Natural killer cell (primary cell): ENCODE measurements at regions not wholly inside any gene's neighbourhood (a gene's known extent, or its start where the extent isn't known, plus 50 kb on each side); places are given as distances from the start of the nearest gene placed in this dataset.

ENCODE experiments used
- ATAC-seq, 3 donors: fragments of 150-1000 bp in 2 of 3; fragments of 200-7000 bp in 1 of 3; cut with Tn5 transposase; 1 replicate in 1 of 3; 2 replicates in 2 of 3; pipeline ENCODE4 v1.10.0; 2021; ENCODE audit warnings: mild to moderate bottlenecking in 2 of 3, moderate library complexity in 2 of 3
- DNase-seq, 2 donors: peaks; one replicate each; pipeline versions ENCODE4 v3.0.0 to v3.0.0-alpha.2; 2013 to 2021; ENCODE audit warnings: mixed read lengths in 1 of 2
- H3K27ac ChIP-seq: one replicate; pipeline ENCODE4 v1.5.1; 2013; ENCODE audit warnings: mild to moderate bottlenecking, low read length
- H3K27me3 ChIP-seq: one replicate; pipeline ENCODE4 v1.6.1; 2013; ENCODE audit warnings: low read length; ENCODE audit not compliant: control insufficient read depth, insufficient read depth
- H3K36me3 ChIP-seq: one replicate; pipeline ENCODE4 v1.6.1; 2013; ENCODE audit warnings: low read length; ENCODE audit not compliant: control insufficient read depth, insufficient read depth
- H3K4me1 ChIP-seq: one replicate; pipeline ENCODE4 v1.6.1; 2013; ENCODE audit warnings: low read length; ENCODE audit not compliant: control insufficient read depth, insufficient read depth
- H3K4me3 ChIP-seq: one replicate; pipeline ENCODE4 v1.5.1; 2013; ENCODE audit warnings: low read length
- H3K9me3 ChIP-seq: one replicate; pipeline ENCODE4 v1.6.1; 2013; ENCODE audit warnings: low read length; ENCODE audit not compliant: control insufficient read depth, insufficient read depth
- H3K27ac Mint-ChIP-seq, 2 donors: one replicate each; pipeline ENCODE4 v1.8.0; 2022; ENCODE audit warnings: mild to moderate bottlenecking in 2 of 2, mixed read lengths in 2 of 2, moderate library complexity in 1 of 2
- H3K27me3 Mint-ChIP-seq, 2 donors: one replicate each; pipeline ENCODE4 v1.8.0; 2022; ENCODE audit warnings: low read depth in 2 of 2, mixed read lengths in 2 of 2
- H3K36me3 Mint-ChIP-seq: one replicate; pipeline ENCODE4 v1.8.0; 2022; ENCODE audit warnings: mixed read lengths
- H3K4me1 Mint-ChIP-seq, 2 donors: one replicate each; pipeline ENCODE4 v1.8.0; 2022; ENCODE audit warnings: mixed read lengths in 2 of 2
- H3K4me3 Mint-ChIP-seq: one replicate; pipeline ENCODE4 v1.8.0; 2022; ENCODE audit warnings: mild to moderate bottlenecking, moderate library complexity, mixed read lengths
- H3K9me3 Mint-ChIP-seq, 2 donors: one replicate each; pipeline ENCODE4 v1.8.0; 2022; ENCODE audit warnings: mixed read lengths in 2 of 2
- WGBS: methylation state at CpG from one replicate; pipeline ENCODE4 v1.1.7; 2013; ENCODE audit warnings: missing lambda C conversion rate; ENCODE audit not compliant: insufficient coverage; 5-methylcytosine and 5-hydroxymethylcytosine counted together
- intact Hi-C: fragments of 100-400 bp; cut with micrococcal nuclease; formaldehyde crosslinking; loops from one replicate; pipeline ENCODE4 v1.14.2; 2022
- TF ChIP-seq, protein P1 (sequence below): fragments of 200-600 bp; IDR thresholded peaks from one replicate; pipeline ENCODE4 v1.8.0; 2022; ENCODE audit warnings: antibody characterized with exemption

DNA sequence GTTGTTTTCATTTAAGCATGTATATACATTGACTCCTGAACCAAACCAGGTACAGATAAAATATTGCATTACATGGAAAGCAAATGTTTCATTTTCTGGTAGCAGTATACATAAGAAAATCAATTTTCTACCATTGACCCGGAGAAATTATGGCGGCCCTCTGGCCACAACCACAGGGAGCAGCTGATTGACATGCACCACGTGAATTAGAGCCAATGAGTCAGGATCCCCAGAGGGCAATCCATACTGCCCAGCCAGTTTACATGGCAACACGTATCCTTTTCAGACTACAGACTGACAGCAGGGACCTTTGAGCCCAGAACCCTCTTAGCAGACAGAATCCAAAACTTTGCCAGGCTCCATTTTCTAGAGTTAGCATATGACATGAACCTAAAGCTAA, 272.2 kb upstream of the NEBL start:
- no peak overlapping the region for H3K27ac ChIP-seq
- no peak overlapping the region for H3K4me3 ChIP-seq
- no peak overlapping the region for H3K27ac Mint-ChIP-seq
- H3K4me1 ChIP-seq = no peaks in the 10 kb centered on the region
- no peak for ATAC-seq
- H3K27me3 ChIP-seq = peaks cover 2% of the 10 kb centered on the region
- H3K27me3 Mint-ChIP-seq = peaks cover 22 to 24% of the 10 kb centered on the region in 2 donors
- H3K36me3 ChIP-seq = no peaks in the 10 kb centered on the region
- H3K4me3 Mint-ChIP-seq = no peak overlapping the region
- H3K4me1 Mint-ChIP-seq = no peaks in the 10 kb centered on the region
- H3K9me3 Mint-ChIP-seq = no peaks in the 10 kb centered on the region
- intact Hi-C loops = no loop called here
- H3K36me3 Mint-ChIP-seq = no peaks in the 10 kb centered on the region
- no peaks in the 10 kb centered on the region for H3K9me3 ChIP-seq
- TF ChIP-seq, protein P1, sequence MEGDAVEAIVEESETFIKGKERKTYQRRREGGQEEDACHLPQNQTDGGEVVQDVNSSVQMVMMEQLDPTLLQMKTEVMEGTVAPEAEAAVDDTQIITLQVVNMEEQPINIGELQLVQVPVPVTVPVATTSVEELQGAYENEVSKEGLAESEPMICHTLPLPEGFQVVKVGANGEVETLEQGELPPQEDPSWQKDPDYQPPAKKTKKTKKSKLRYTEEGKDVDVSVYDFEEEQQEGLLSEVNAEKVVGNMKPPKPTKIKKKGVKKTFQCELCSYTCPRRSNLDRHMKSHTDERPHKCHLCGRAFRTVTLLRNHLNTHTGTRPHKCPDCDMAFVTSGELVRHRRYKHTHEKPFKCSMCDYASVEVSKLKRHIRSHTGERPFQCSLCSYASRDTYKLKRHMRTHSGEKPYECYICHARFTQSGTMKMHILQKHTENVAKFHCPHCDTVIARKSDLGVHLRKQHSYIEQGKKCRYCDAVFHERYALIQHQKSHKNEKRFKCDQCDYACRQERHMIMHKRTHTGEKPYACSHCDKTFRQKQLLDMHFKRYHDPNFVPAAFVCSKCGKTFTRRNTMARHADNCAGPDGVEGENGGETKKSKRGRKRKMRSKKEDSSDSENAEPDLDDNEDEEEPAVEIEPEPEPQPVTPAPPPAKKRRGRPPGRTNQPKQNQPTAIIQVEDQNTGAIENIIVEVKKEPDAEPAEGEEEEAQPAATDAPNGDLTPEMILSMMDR = no peak
- DNase-seq = no peak
- WGBS = 86% methylated on average over 4 of the region's 4 CpGs

DNA sequence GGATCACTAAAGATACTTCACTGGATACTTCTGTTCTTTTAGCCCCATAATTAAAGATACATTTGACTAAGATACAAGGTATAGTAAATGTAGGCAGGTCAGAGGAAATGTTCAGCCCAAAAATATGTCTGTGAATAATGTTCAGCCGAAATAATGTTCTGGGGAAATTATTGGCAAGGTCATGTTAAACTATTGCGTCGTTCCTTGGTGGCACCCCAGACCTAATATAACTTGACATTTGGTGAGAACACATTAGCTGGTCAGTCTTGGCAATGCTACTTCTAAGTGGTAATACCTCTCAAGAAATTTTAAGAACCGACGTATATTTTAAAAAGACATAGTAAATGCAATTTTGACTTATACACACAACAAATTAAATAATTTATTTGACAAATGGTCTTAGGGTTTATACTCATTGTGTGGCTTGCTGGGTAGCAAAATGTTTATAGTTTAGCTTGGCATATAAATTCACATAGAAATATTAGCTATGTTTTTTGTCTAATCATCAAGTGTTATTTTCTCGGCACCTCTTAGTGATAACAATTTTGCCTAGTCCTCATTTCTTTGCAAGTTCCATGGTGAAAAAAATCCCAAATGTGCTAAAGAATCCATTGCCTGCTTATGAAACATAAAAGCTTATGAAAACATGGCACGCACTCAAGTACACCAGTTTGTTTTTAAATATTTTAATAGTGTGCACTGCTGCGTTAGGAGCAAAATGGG, 270.3 kb upstream of the NEBL start:
- Mint-ChIP-seq H3K9me3 (peaks cover 0 to 2% of the 10 kb centered on the region in 2 donors), H3K4me1 (no peaks in the 10 kb centered on the region), H3K27ac (no peak overlapping the region), H3K27me3 (peaks cover 20 to 21% of the 10 kb centered on the region in 2 donors), H3K36me3 (no peaks in the 10 kb centered on the region), H3K4me3 (no peak overlapping the region)
- 91% methylated on average over 6 of the region's 8 CpGs for WGBS
- Histone ChIP-seq H3K27ac (no peak overlapping the region), H3K27me3 (no peaks in the 10 kb centered on the region), H3K9me3 (no peaks in the 10 kb centered on the region), H3K36me3 (no peaks in the 10 kb centered on the region), H3K4me1 (no peaks in the 10 kb centered on the region), H3K4me3 (no peak overlapping the region)
- no peak for DNase-seq
- ATAC-seq = no peak
- TF ChIP-seq, protein P1 = no peak
- intact Hi-C loops = no loop called here

DNA sequence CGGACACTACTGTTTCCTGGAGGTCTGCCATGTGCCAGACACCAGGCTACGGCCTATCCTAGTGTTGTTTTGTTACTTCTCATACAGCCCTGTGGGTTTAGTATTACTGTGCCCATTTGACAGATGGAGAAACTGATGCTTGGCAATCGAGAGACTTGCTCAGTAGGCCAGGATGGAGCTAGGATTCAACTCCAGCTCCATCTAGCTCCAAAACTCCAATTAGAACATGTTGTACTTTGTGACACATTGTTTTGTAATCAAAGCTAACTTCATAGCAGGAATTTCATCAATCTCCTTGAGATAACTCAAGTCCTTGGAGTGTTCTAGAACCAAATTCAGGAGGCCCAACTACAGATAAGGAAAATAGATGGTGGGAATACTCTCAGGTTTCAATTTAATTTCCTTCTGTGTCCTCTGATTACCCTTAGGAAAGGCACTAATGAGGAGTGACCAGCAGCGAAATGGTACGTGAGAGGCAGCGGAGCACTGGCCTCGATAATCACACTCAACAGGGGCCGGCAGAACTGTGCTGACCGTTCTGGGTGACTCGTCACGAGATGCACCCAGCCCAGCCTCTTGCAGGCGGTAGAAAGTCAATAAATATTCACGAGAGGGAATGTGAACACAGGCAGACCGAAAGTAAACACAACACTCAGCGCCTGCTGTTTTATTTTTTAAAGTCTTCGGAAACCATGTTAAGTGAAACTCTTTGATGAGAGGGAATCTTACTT, 269.6 kb upstream of the NEBL start:
- H3K4me1 ChIP-seq = no peaks in the 10 kb centered on the region
- H3K36me3 ChIP-seq = no peaks in the 10 kb centered on the region
- DNase-seq (no peak), ATAC-seq (no peak)
- WGBS = 87% methylated on average over 16 of the region's 16 CpGs
- intact Hi-C loops = no loop called here
- no peaks in the 10 kb centered on the region for H3K9me3 ChIP-seq
- Mint-ChIP-seq H3K4me3 (no peak overlapping the region), H3K9me3 (peaks cover 0 to 2% of the 10 kb centered on the region in 2 donors), H3K27ac (no peak overlapping the region), H3K4me1 (no peaks in the 10 kb centered on the region), H3K27me3 (peaks cover 13 to 18% of the 10 kb centered on the region in 2 donors), H3K36me3 (no peaks in the 10 kb centered on the region)
- no peak overlapping the region for H3K4me3 ChIP-seq
- no peaks in the 10 kb centered on the region for H3K27me3 ChIP-seq
- TF ChIP-seq, protein P1 = no peak
- no peak overlapping the region for H3K27ac ChIP-seq
